ENCODE measurements at regions not wholly inside any gene's neighbourhood (a gene's known extent, or its start where the extent isn't known, plus 50 kb on each side); places are given as distances from the start of the nearest gene placed in this dataset.
A peak's percentile ranks its signal among the peaks of the same experiment; 100 is the strongest.

- DNase-seq: no peak
Measured at GRCh38 chr13:26155568-26155967, 66.5 kb downstream of the RNF6 start.

GRCh38 chr13:26133851-26134250 is 82.0 kb upstream of the SHISA2 start:
- intact Hi-C loops (cut with DNase I): loop anchor here (2.0 kb wide), 1 partner anchor 363 kb away; no protein-coding TSS in a partner anchor
- DNase-seq: no peak

More at GRCh38 chr13:26155568-26155967, 66.5 kb downstream of the RNF6 start:
- intact Hi-C loops (cut with DNase I): no loop called here

- intact Hi-C loops (cut with DNase I): loop anchor here (2.0 kb wide), 1 partner anchor 364 kb away; no protein-coding TSS in a partner anchor
- DNase-seq: no peak
Measured at GRCh38 chr13:26133286-26133685, 81.5 kb upstream of the SHISA2 start.

GRCh38 chr13:26132756-26133155 is 80.9 kb upstream of the SHISA2 start:
- peak in 1 of 10 donors; percentile 4 for DNase-seq

DNA sequence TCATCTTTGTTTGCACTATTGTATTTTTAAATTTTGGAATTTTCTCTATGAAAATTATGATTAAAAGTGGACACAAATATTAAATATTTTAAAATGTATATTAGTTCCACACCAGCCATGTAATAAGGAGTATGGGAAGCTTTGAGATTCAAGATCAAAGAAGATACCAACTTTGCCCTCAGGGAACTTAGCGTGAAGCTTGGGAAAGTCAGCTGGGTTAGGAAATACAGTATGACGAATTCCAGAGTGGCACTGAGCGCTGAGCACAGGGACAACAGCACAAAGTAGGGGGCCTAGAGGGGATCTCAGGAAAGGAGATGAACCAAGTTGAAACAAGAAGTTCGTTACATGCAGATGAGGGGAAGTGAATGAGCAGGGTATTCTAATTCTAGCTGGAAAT is 76.9 kb upstream of the SHISA2 start:
- DNase-seq: no peak
- intact Hi-C loops (cut with DNase I): no loop called here

More at GRCh38 chr13:26132756-26133155, 80.9 kb upstream of the SHISA2 start:
- intact Hi-C loops (cut with DNase I): loop anchor here (2.0 kb wide), 1 partner anchor 364 kb away; no protein-coding TSS in a partner anchor

GRCh38 chr13:26117620-26118019 is 65.8 kb upstream of the SHISA2 start:
- intact Hi-C loops (cut with DNase I): no loop called here
- no peak for DNase-seq

GRCh38 chr13:26112843-26113242 is 61.0 kb upstream of the SHISA2 start:
- intact Hi-C loops (cut with DNase I): no loop called here
- DNase-seq: no peak

DNA sequence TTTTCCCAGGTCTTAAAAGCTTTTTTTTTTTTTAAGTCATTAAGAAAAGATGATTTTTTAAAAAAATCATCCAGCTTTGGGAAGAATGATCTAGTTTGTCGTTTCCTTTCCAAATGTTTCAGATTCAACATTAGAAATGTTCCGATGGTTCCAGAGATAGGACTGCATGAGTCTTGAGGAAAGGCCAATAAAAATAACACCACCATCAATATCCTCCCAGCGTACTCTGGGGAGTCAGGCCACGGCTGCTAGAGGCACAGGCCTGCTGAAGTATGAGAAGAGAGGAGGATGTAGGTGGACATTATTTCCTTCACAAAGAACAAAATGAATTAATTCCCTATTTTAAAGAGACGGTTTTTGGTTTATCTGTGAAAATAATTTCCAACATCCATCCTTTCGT is 60.0 kb upstream of the SHISA2 start:
- no peak for DNase-seq
- intact Hi-C loops (cut with DNase I): no loop called here

All from posterior cingulate gyrus (tissue), 11 donors.